ENCODE measurements at regions not wholly inside any gene's neighbourhood (a gene's known extent, or its start where the extent isn't known, plus 50 kb on each side); places are given as distances from the start of the nearest gene placed in this dataset.

DNA sequence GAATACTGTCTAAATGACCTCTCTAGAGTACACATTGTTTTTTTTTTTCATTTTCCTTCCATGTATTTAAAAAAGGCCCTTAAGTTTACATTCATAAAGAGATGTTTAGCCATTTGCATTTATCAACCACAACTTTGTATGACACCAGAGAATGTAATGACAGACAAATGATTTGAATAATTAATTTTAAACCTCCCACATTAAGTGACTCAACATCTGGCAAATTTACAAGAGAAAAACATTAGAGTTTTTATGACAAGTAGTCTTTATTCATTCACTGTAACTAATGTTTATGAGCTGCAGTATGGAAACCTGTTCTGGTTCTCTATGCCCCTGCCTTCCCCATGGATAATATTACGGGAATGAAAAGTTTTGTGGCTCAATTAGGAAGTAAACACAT is 1093.8 kb upstream of the CDH9 start:
- no peak for TF ChIP-seq EZH2 (IDR thresholded peaks at IDR 0.05; ENCODE audit: low read length, missing control alignments)
- TF ChIP-seq, protein P1, sequence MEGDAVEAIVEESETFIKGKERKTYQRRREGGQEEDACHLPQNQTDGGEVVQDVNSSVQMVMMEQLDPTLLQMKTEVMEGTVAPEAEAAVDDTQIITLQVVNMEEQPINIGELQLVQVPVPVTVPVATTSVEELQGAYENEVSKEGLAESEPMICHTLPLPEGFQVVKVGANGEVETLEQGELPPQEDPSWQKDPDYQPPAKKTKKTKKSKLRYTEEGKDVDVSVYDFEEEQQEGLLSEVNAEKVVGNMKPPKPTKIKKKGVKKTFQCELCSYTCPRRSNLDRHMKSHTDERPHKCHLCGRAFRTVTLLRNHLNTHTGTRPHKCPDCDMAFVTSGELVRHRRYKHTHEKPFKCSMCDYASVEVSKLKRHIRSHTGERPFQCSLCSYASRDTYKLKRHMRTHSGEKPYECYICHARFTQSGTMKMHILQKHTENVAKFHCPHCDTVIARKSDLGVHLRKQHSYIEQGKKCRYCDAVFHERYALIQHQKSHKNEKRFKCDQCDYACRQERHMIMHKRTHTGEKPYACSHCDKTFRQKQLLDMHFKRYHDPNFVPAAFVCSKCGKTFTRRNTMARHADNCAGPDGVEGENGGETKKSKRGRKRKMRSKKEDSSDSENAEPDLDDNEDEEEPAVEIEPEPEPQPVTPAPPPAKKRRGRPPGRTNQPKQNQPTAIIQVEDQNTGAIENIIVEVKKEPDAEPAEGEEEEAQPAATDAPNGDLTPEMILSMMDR (conservative IDR thresholded peaks at IDR 0.05 in 1 of 2, IDR thresholded peaks at IDR 0.05 in 1 of 2; ENCODE audit: low read depth in 1 of 2, low read length in 2 of 2), result no peak

Data from fibroblast of lung (primary cell).